GM21381 (cell line): ENCODE measurements at regions not wholly inside any gene's neighbourhood (a gene's known extent, or its start where the extent isn't known, plus 50 kb on each side); places are given as distances from the start of the nearest gene placed in this dataset.
"Not testable (repeated sequence)": the region's sequence is repeated elsewhere in the genome, so short reads cannot be mapped to it uniquely, and the experiment has no call there.

Experiments
- ATAC-seq: cut with Tn5 transposase; IDR thresholded peaks from one replicate; pipeline ENCODE4 v1.9.1; 2021; ENCODE audit warnings: mild to moderate bottlenecking, moderate library complexity; ENCODE audit not compliant: unreplicated experiment

- no peak for ATAC-seq
These were observed 100.6 kb upstream of the IGF1R start for GRCh38 chr15:98547741-98548138.

- no peak for ATAC-seq
These were observed 100.0 kb upstream of the IGF1R start for GRCh38 chr15:98548139-98548971.

GRCh38 chr15:98549003-98549402 lies 99.3 kb upstream of the IGF1R start:
- ATAC-seq = no peak

GRCh38 chr15:98549741-98550140 lies 98.6 kb upstream of the IGF1R start:
- no peak for ATAC-seq

- not testable (repeated sequence) for ATAC-seq
These were observed 98.0 kb upstream of the IGF1R start for GRCh38 chr15:98550363-98550762.

GRCh38 chr15:98551936-98552562 lies 96.3 kb upstream of the IGF1R start:
- ATAC-seq = no peak

- no peak for ATAC-seq
These were observed 93.8 kb upstream of the IGF1R start for GRCh38 chr15:98554272-98555172.

GRCh38 chr15:98555173-98555515 lies 93.2 kb upstream of the IGF1R start:
- no peak for ATAC-seq

GRCh38 chr15:98556321-98556720 lies 92.0 kb upstream of the IGF1R start:
- no peak for ATAC-seq

- no peak for ATAC-seq
These were observed 88.0 kb upstream of the IGF1R start for GRCh38 chr15:98560338-98560737.

GRCh38 chr15:98561169-98561941 lies 87.0 kb upstream of the IGF1R start:
- ATAC-seq = no peak

GRCh38 chr15:98562331-98562937 lies 85.9 kb upstream of the IGF1R start:
- ATAC-seq = no peak

- no peak for ATAC-seq
These were observed 82.8 kb upstream of the IGF1R start for GRCh38 chr15:98565566-98565965.

GRCh38 chr15:98567951-98568350 lies 80.4 kb upstream of the IGF1R start:
- no peak for ATAC-seq

GRCh38 chr15:98568382-98569017 lies 79.8 kb upstream of the IGF1R start:
- no peak for ATAC-seq

- ATAC-seq = no peak
These were observed 78.2 kb upstream of the IGF1R start for GRCh38 chr15:98570119-98570518.

GRCh38 chr15:98580572-98580971 lies 67.8 kb upstream of the IGF1R start:
- no peak for ATAC-seq

GRCh38 chr15:98581715-98582114 lies 66.6 kb upstream of the IGF1R start:
- no peak for ATAC-seq

- ATAC-seq = no peak
These were observed 65.3 kb upstream of the IGF1R start for GRCh38 chr15:98582900-98583554.
